Suppressor macrophage treated with lipopolysaccharide for 4 hours (primary cell): ENCODE measurements at regions not wholly inside any gene's neighbourhood (a gene's known extent, or its start where the extent isn't known, plus 50 kb on each side); places are given as distances from the start of the nearest gene placed in this dataset.

Source experiments
- DNase-seq: peaks from one replicate; pipeline ENCODE4 v3.0.0-alpha.2; 2020

DNA sequence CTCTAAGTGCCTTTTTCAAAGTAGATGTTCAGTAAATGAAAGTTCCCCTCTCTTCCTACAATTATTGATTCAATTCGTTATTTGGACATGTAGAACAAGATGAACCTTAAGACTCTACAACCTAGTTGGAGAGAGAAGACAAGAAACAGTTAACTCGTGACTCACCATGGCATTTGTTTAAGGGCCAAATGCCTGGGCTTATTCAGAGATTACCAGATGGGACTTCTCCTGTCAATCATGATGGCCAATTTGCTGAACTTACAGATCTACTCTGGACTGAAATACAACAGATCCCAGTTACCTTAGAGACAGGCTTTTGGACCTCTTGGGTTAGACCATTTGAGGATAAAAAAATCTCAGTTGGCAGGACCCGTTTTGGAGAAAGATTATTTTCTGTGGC, 93.5 kb downstream of the C1orf94 start:
- DNase-seq, result no peak

DNA sequence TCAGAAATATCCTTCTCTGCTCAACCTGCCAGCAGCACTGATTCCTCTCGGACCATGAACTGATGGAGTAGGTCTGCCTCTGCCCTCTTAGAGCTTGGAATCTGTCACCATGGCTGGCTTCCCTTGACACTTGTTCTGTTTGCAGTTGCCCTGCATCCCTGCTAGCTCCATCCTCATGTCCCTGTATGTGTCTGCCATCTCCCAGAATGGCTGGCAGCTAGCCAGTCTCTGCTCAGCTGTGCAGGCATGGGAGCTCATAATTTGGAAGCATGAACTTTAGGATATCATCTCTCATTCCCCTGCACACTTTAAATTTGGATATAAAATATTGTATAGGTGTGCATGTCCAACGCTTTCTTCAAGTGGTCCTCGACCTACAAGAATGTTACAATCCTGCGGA, 95.4 kb downstream of the C1orf94 start:
- DNase-seq, result no peak

DNA sequence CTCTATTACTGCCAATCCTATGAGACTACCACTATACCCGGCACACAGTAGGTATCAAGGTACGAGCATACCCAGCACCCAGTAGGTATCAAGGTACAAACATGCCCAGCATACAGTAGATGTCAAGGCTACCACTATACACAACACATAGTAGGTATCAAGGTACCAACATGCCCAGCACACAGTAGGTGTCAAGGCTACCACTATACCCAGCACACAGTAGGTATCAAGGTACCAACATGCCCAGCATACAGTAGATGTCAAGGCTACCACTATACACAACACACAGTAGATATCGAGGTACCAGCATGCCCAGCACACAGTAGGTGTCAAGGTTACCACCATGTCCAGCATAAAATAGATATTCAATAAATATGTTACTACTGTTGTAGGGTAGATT, 98.4 kb downstream of the C1orf94 start:
- no peak for DNase-seq

- DNase-seq, result no peak
These were observed 99.9 kb downstream of the C1orf94 start for GRCh38 chr1:34276606-34277005.

GRCh38 chr1:34277150-34277549, 100.4 kb downstream of the C1orf94 start:
- no peak for DNase-seq

GRCh38 chr1:34278211-34278610, 101.5 kb downstream of the C1orf94 start:
- no peak for DNase-seq

DNA sequence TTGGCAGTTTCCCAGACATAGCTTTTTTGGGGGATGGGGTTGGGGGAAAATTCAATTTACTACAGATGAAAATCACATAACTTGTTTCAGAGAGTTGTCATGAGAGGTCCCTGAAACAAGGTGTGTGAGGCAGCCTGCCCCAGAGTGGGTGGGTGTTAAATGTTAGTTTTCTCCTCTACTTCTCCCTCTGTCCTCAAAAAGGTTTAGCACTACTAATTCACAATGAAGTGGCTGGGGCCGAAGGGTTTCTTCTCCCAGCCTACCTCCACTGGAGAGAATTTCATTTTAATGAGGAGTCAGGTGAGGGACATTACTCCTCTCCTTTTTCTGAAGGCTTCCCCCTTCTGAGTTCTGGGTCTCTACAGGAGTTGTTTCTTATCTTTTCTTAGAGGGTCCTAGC, 103.3 kb downstream of the C1orf94 start:
- no peak for DNase-seq

- DNase-seq, result no peak
These were observed 103.8 kb downstream of the C1orf94 start for GRCh38 chr1:34280509-34280908.

GRCh38 chr1:34283142-34283541, 106.4 kb downstream of the C1orf94 start:
- DNase-seq, result no peak

DNA sequence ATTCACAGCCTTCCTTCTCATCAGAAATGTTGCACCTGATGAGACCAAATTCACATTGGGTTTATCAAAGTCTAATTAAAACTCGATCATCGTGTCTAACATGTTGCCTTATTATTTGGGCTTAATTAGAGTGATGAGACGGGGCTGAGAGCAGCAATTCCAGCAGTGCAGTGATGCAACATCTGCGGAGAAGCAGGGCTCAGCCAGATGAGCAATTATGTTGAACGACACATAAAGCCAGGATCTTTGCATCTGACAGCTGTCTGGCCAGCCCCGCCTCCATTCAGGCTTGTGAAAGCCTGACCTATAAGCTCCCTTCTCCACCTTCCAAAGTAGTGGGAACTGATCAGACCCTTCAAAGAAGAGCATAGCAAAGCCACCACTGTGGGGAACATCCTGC, 109.8 kb downstream of the C1orf94 start:
- no peak for DNase-seq

- no peak for DNase-seq
These were observed 114.1 kb downstream of the C1orf94 start for GRCh38 chr1:34290831-34291230.

GRCh38 chr1:34292472-34292871, 115.8 kb downstream of the C1orf94 start:
- no peak for DNase-seq

DNA sequence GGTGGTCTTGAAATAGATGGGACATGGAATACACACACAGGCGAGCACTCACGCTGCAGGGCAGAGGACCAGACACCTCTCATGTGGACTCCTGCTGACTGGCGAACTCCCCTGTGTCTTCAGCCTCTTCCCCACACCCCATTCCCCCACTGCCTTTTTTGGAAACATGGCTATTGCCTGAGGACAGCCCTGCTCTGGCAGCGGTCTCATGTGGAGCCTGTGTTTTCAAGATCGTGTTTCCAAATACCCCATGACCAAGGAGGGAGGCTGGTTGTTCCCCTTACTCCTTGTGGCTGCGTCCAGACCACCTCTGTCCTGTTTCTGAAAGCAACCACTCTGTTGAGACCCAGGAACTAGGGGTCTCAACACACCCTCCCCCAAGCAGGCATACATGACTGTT, 119.4 kb downstream of the C1orf94 start:
- DNase-seq, result no peak

DNA sequence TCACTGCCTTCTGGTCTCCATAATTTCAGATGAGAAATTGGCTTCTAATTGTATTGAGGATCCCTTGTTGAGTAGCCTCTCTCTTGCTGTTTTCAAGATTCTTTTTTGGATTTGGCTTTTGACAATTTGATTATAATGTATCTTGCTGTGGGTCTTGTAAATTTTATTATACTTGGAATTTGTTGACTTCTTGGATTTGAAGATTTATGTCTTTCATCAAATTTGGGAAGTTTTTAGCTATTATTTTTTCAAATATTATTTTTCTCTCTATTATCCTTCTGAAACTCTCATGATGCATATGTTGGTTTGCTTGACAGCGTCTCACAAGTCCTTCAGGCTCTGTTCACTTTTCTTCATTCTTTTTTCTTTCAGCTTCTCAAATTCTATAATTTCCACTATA, 126.1 kb downstream of the C1orf94 start:
- no peak for DNase-seq

DNA sequence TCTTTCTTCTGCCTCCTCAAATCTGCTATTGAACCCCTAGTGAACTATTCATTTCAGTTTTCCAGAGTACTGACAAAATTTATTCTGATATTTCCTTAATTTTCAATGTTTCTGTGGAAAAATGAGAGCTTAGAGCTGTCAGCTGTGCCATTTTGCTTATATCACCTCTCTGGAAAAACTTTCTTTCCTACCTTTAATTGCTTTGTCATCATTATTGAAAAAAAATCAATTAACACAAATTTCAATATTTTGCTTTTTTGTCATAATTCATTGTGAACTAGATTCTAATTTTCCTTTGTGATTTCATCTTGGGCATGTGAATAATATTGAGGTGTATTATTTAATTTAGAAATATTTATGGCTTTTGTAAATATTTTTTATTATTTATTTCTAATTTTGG, 126.5 kb downstream of the C1orf94 start:
- no peak for DNase-seq

- no peak for DNase-seq
These were observed 129.9 kb downstream of the C1orf94 start for GRCh38 chr1:34306568-34306967.

DNA sequence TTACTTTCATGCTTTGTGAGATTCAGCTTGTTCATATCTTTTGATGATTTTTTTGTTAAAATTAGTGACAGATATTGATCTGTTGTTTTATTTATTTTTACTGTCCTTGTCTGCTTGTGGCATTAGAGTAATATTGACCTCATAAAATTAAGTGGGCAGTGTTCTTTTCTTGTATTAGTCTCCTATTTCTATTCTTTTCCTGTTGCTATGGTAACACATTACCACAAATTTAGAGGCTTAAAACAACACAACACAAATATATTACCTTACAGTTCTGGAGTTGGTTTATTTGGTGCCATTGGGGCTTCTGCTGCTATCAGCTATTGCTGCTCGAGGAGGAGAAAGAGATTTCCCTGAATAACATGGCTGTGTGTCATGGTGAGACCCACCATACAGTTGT, 135.7 kb downstream of the C1orf94 start:
- no peak for DNase-seq

DNA sequence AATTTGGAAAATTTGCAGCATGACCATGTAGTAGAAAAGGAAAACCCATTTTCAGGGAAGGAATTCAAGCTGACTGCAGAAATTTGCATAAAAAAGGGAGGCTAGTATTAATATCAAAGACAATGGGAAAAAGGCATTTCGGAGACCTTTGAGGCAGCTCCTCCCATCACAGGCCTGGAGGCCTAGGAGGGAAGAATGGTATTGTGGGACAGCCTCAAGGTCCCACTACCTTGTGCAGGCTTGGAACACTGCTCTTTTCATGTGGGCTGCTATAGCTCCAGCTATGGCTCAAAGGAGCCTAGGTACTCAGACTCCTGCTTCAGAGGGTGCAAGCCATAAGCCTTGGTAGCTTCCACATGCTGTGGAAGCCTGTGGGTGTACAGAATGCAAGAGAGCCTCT, 139.3 kb downstream of the C1orf94 start:
- DNase-seq, result no peak

GRCh38 chr1:34316773-34317172, 140.1 kb downstream of the C1orf94 start:
- DNase-seq, result no peak

GRCh38 chr1:34319218-34319617, 142.5 kb downstream of the C1orf94 start:
- DNase-seq, result no peak

DNA sequence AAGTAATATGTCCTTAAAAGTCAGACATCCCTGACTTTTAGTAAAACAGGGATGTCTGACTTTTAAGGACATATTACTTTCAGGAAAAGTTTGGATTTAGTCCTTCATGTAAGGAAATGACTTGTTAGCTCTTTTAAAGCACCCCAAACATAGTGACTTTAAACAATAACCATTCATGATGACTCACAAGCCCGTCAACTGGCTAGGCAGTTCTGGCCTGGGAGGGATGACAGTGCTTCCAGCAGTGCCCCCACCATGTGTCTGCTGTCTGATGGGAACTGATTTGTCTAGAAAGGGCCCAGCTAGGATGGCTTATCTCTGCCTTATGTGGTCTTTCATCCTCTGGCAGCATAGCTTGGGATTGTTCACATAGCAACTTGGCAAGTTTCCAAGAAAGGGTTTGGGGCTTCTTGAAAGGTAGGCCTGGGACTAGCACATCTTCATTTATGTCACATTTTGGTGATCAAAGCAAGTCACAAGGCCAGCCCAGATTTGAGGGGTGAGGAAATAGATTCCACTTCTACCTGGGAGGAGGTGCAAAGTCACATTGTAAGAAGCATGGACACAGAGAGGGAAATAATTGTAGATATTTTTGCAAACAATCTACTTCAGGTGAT, 143.5 kb downstream of the C1orf94 start:
- DNase-seq, result no peak

DNA sequence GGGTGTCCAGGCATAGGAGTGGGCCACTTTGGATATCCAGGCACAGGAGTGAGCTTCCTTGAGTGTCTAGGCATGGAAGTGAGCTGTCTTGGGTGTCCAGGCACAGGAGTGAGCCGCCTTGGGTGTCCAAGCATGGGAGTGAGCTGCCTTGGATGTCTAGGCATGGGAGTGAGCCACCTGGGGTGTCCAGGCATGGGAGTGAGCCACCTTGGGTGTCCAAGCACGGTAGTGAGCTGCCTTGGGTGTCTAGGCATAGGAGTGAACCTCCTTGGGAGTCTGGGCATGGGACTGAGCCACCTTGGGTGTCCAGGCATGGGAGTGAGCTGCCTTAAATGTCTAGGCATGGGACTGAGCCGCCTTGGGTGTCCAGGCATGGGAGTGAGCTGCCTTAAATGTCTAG, 146.3 kb downstream of the C1orf94 start:
- no peak for DNase-seq

DNA sequence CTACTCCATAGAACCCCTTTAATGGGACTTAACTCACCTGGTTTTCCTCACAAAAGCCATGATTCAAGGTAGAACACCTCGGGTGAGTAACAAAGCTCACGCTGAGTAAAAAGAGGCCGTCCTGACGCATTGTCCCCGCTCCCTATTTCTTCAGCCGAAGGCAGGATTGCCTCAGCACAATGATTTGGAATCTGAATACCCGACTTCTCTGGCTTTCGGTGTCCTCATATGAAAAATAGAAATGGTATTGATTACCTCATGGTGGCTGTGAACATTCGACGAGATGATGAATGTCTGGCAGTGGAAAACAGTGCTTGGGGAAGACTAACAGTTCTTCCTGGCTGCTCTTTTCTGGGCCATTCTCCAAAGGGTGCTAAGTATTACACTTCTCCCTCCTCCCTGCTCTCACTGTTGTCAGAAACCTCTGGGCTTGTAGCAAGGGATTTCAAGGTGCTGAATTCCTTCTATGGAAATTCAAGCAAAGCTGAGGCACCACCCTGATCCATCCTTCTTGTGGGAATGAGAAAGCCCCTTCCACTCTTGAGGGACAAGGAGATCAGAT, 148.3 kb downstream of the C1orf94 start:
- no peak for DNase-seq

DNA sequence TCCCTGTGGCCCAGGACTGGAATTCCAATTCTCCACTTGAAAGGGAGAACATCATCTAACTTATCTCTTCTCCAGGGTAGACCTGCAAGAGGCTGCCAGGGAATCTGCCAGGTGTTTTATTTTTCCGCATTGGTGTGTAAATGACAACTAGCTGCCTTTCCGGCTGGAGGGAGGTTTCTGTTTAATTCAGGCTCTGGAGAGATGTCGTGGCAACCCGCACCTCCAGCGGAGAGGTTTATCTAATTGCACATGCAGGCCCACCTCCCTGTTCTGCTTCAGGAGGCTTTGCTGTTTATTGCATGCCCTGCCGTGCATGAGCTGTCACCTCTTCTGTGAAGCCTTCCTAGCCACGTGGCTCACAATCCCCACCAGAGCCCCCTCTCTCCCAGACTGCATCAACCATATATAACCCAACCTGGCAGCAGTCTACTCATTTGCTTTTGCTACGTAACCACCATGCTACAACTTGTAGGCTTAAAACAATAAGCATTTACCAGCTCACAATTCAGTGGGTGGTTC, 151.6 kb downstream of the C1orf94 start:
- no peak for DNase-seq

DNA sequence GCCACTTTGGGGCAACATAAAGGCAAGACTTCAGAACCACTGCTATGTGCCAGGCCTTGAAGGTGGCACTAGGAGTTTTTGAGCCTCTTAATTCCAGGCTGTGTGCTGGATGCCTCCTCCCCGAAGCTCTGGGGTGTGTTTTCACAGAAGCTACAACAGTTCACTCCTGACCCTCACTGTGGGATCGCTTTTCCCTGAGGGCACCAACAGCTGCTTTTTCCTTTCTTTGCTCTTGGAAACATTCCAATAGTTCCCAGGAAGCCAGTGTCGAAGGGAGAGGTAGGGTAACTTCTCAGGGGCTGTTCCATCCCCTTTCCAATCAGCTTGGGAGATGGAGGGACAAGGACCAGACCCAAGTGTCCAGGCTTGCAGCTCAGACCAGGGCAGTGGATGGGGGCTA, 153.4 kb downstream of the C1orf94 start:
- no peak for DNase-seq
